ENCODE measurements at regions not wholly inside any gene's neighbourhood (a gene's known extent, or its start where the extent isn't known, plus 50 kb on each side); places are given as distances from the start of the nearest gene placed in this dataset.
"Not testable (repeated sequence)": the region's sequence is repeated elsewhere in the genome, so short reads cannot be mapped to it uniquely, and the experiment has no call there.

DNA sequence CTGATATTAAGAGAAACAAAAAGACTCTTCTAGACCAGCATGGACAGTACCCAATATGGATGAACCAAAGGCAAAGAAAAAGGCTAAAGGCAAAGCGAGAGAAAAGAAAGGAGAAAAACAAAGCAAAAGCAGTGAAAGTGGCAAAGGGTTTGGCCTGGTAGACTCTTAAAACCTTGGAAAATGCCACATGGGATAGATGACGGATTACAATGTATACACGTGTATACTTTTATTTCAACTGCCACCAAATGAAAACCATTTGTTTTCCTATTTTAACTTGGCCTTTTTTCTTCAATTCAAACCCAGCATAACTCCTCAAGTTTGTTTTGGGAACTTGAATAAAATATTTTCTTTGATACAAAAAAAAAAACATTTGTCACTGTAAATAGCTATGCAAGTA is 354.3 kb downstream of the PAX3 start:
- H3K4me2 ChIP-seq (ENCODE audit: insufficient read depth in 1 of 2, low read depth in 2 of 2, low read length in 2 of 2); H2BK5ac ChIP-seq (ENCODE audit: low read depth, low read length); H2BK15ac ChIP-seq (ENCODE audit: low read length); H4K20me1 ChIP-seq (replicated peaks in 1 of 2; ENCODE audit: control insufficient read depth in 1 of 2, insufficient read depth in 2 of 2, low read length in 2 of 2); H4K5ac ChIP-seq (ENCODE audit: insufficient read length, low read depth, low read length); H3K79me1 ChIP-seq (ENCODE audit: low read depth, low read length); POLR2A ChIA-PET (ENCODE audit: partially characterized antibody); H3K9ac ChIP-seq (replicated peaks in 1 of 4; ENCODE audit: extremely low read depth in 1 of 4, low read depth in 3 of 4, low read length in 3 of 4); H3K4me3 ChIP-seq (ENCODE audit: extremely low read depth in 1 of 4, insufficient read depth in 2 of 4, low read depth in 3 of 4, low read length in 4 of 4); H3K27ac ChIP-seq (ENCODE audit: low read depth, low read length); H2BK12ac ChIP-seq (ENCODE audit: low read depth, low read length); H4K91ac ChIP-seq (replicated peaks; ENCODE audit: insufficient read length, low read length); H2BK20ac ChIP-seq (ENCODE audit: low read length); H3K18ac ChIP-seq (ENCODE audit: extremely low read depth, low read length); H3K27me3 ChIP-seq (replicated peaks in 1 of 4; ENCODE audit: control insufficient read depth in 3 of 4, extremely low read depth in 1 of 4, insufficient read depth in 3 of 4, low read length in 3 of 4); DNase-seq (ENCODE audit: low read depth in 1 of 2, low spot score in 2 of 2); H4K8ac ChIP-seq (ENCODE audit: extremely low read depth, insufficient read depth, low read length); H3K79me2 ChIP-seq (ENCODE audit: control insufficient read depth in 1 of 2, insufficient read depth in 2 of 2, low read length in 2 of 2); H3K23me2 ChIP-seq (ENCODE audit: low read depth, low read length); H2AFZ ChIP-seq (ENCODE audit: low read length); H3K4me1 ChIP-seq (replicated peaks in 1 of 4; ENCODE audit: control insufficient read depth in 3 of 4, insufficient read depth in 4 of 4, low read length in 3 of 4); H3K4ac ChIP-seq (replicated peaks; ENCODE audit: insufficient read length, low read depth, low read length); H2AK5ac ChIP-seq (ENCODE audit: low read depth, low read length); H3K56ac ChIP-seq (replicated peaks; ENCODE audit: insufficient read length, low read depth, low read length); H3K36me3 ChIP-seq (ENCODE audit: control insufficient read depth in 2 of 4, insufficient read depth in 4 of 4, low read length in 3 of 4); H3K23ac ChIP-seq (ENCODE audit: insufficient read length); H3K14ac ChIP-seq (ENCODE audit: insufficient read length); H2BK120ac ChIP-seq (replicated peaks; ENCODE audit: low read depth, low read length); FAIRE-seq; H3K9me3 ChIP-seq (ENCODE audit: insufficient read depth in 2 of 2, low read depth in 1 of 2, low read length in 1 of 2): not testable (repeated sequence)
- CTCF ChIA-PET (ENCODE audit: partially characterized antibody): interaction anchor here (1.2 kb wide), 1 partner anchor 1239 kb away, joined by 3 read pairs; no protein-coding TSS in a partner anchor
- WGBS, 2 experiments (ENCODE audit: extremely low coverage in 1 of 2, insufficient coverage in 1 of 2, insufficient read length in 1 of 2, insufficient replicate concordance in 2 of 2, low coverage in 1 of 2, low lambda C conversion rate in 2 of 2, missing lambda C conversion rate in 1 of 2): 100% methylated on average over 3 of the region's 3 CpGs; no CpG with 5 or more reads in 1 of the 2 experiments

Data from H1 (cell line).